ENCODE measurements at regions not wholly inside any gene's neighbourhood (a gene's known extent, or its start where the extent isn't known, plus 50 kb on each side); places are given as distances from the start of the nearest gene placed in this dataset.

DNA sequence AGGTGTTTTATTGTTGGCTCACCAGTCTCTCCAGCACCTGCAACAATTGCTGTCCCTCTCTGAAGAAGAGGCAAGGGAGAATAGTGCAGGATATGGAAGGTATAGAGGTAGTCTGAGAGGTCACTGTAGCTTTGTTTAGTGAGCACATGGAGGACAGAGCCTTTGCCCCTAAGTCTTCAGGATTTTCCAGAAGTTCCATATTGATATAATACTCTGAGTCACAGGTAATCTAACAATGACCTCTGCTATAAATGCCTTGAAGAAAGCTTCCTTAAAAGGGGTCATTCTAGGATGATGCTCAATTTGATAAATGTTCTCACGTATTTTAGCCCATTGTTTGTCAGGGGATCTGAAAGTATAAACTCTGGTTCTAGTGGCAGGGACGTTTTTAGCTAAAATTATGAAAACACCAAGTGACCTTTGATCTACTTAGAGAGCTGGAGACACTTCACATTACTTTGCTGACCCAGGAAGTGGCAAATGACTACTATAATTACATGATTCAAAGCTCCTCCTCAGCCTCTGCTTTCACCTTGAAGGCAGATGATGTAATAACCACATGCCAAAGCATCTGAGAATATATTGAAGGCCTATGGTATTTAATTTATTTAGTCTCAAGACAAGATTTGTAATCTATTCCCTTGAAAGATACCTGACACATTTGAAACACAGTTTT lies 366.9 kb upstream of the NUDT12 start:
- TF ChIP-seq CTCF (IDR thresholded peaks at IDR 0.05; ENCODE audit: poor library complexity) (no peak), EZH2 (IDR thresholded peaks at IDR 0.05; ENCODE audit: borderline replicate concordance) (no peak), EZH2phosphoT487 (IDR thresholded peaks at IDR 0.05; ENCODE audit: low read depth, severe bottlenecking, unreplicated experiment) (no peak)
